ENCODE measurements at regions not wholly inside any gene's neighbourhood (a gene's known extent, or its start where the extent isn't known, plus 50 kb on each side); places are given as distances from the start of the nearest gene placed in this dataset.

DNA sequence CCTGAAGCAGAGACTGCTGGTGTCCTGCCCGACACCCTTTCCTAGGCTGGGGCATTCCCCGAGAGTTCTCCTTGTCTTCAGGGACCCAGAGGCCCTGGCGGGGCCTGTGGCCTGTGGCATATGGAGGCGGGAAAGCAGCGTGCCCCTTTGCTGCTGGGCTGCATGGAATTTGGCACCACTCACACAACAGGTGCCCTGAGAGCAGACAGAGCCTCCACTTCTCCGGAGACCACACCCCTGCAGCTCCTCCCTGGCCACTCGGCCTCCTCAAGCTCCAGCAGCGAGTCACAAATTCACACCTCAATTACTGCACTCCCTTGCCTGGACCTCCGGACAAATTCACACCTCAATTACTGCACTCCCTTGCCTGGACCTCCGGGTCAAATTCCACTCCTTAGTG, 1375.2 kb downstream of the TBC1D22A start:
- DNase-seq, result no peak

DNA sequence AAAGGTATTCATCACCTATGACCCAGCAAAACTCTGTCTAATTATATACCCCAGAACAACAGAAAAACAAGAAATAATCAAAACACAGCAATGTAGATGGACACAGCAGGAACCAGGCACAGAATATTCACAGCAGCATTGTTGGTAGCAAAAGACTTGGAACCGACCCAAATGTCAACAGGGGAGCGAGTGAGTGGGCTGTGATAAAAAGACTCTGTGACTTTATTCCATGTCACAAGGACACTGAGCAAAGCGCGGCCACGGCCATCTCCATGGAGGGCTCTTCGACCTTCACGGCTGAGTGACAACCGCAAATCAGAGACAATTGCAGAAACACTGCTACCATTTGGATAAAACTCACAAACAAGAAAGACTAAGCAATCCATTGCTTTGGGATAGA, 1373.1 kb downstream of the TBC1D22A start:
- no peak for DNase-seq

GRCh38 chr22:48125416-48125815, 1363.0 kb downstream of the TBC1D22A start:
- no peak for DNase-seq

DNA sequence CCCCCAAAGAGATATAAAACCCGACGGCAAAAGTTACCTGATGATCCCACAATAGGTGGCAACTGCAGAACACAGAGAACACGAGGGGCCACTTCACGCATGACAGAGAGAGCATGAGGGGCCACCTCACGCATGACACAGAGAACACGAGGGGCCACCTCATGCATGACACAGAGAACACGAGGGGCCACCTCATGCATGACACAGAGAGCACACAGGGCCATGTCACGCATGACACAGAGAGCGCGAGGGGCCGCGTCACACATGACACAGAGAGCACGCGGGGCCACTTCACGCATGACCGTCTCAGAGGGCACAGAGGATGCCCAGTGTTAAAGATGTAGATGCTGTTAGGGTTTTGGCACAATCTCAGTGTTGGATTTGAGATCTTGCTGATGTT, 1359.5 kb downstream of the TBC1D22A start:
- DNase-seq, result no peak

- no peak for DNase-seq
Observed at GRCh38 chr22:48118654-48119053, 1356.2 kb downstream of the TBC1D22A start.

DNA sequence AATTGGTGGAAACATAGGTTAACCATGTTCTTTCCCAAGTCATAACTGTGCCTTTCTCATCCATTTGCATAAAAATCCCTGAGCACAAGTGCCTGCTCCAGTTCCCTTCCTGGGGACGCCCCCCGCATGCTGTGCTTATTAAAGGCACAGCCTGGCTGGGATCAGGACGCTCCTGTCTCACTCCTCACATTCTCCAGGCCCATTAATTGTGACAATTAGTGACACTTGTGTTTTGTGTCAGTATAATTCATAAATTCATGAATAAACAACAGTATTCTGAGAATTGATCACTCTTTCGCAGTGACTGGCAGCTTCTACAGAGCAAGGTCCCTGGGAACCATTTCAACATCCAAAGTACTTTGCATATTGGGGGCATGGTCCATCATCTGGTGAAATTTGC, 1354.4 kb downstream of the TBC1D22A start:
- no peak for DNase-seq

- DNase-seq, result no peak
Observed at GRCh38 chr22:48112687-48113521, 1350.5 kb downstream of the TBC1D22A start.

DNA sequence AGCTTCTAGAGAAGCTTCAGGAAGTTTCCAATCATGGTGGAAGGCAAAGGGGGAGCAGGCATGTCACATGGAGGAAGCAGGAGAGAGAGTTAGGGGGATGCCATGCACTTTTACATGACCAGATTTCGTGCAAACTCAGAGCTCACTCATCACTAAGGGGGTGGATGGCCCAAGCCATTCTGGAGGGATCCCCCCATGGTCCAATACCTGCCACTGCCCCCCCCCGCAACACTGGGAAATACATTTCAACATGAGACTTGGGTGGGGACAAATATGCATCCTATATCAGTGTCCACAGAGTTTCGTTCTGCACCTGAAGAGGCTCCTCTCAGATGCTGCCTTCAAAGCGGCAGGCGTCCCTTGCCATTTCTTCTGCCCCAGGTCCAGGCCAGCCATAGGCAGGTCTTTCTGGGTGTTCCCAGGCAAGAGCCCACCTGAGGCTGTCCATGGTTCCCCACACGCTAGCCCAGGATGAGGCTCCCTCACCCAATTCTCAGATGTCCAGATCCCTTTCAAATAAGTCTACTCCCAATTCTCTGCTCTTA, 1344.3 kb downstream of the TBC1D22A start:
- no peak for DNase-seq

GRCh38 chr22:48106215-48106614, 1343.8 kb downstream of the TBC1D22A start:
- no peak for DNase-seq

GRCh38 chr22:48105259-48105658, 1342.8 kb downstream of the TBC1D22A start:
- no peak for DNase-seq

DNA sequence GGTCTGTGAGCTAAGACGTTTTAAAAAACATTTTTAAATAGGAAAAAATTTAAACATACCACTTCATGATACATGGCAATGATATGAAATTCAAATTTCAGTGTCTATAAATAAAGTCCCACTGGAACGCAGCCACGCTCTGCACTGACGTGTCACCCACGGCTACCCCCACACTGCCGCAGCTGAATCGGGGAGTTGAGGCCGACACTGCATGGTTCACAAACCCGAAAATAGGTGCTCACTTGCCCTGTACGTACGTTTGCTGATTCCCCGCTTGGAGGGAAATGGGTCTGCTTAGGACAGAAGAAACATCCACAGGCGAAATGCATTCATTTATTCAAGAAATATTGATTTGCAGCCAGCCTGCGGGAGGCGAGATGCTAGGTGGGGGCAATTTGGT, 1342.3 kb downstream of the TBC1D22A start:
- no peak for DNase-seq

DNA sequence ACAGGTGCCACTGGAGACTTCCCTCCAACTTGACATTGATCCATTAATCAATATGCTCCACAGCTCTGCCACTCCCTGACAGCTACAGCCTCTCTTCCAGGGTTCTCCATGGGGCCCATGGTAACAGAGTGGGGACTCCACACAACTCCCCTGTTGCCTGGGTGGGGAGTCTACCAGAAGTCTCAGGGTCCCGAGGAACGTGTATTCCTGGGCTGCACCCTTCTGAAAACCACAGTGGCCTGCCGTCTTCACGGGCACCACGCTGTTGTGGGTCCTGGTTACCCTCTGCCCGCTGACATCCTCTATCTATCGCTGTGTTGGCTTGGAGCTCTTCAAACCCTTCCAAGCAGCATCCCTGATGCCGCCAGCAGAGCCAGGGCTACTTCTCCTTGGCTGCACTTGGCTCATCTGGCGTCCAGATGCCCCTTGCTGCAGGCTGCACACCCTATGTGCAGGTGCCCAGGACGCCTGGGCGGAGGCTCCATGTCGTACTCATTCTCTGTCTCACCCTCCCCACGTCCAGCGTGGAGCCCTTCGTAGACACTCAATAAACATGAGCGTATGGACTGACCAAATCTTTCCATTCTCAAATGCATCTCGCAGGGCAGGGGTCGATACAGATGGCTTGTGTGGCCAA, 1341.8 kb downstream of the TBC1D22A start:
- DNase-seq, result no peak

- no peak for DNase-seq
Observed at GRCh38 chr22:48103126-48103875, 1340.9 kb downstream of the TBC1D22A start.

DNA sequence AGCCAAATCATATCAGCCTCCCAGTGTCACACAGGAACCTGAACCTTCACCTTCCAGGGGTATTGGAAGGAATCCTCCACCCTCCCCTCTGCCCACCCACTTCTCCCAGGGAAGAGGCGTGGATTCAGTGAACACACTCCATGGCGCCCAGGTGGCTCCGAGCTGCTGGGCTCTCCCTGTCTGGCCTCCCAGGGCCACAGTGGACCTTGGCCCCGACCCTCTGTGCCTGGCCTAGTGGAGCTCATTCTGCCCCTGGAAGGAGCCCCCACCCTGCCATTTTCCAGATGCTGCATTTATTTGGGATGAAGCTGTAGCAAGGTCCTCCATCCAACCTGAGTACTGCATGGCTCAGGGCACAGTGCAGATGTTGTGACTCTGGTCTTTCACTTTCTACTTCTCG, 1340.1 kb downstream of the TBC1D22A start:
- no peak for DNase-seq

DNA sequence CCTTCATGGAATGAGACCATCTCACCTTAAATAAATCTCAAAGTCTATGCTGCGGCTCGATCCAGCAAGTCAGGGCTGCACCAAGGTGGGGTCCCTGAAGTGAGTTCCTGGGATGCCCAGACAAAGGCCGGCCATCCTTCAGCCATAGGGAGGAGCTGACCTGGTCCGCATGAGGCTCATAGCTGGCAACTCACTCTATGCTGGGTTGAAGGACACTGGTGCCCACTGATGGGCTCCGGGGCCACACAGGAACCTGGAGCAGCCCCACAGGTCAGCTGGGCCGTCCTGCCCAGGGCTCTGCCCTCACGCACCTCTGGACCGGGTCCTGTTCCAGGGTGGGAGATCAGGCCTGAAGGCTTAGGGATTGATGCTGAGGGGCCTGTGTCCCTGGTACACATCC, 1339.3 kb downstream of the TBC1D22A start:
- no peak for DNase-seq

- DNase-seq, result no peak
Observed at GRCh38 chr22:48100685-48101417, 1338.4 kb downstream of the TBC1D22A start.

- DNase-seq, result no peak
Observed at GRCh38 chr22:48099671-48100070, 1337.2 kb downstream of the TBC1D22A start.

GRCh38 chr22:48099251-48099650, 1336.8 kb downstream of the TBC1D22A start:
- DNase-seq, result no peak

GRCh38 chr22:48098921-48099245, 1336.4 kb downstream of the TBC1D22A start:
- DNase-seq, result no peak

DNA sequence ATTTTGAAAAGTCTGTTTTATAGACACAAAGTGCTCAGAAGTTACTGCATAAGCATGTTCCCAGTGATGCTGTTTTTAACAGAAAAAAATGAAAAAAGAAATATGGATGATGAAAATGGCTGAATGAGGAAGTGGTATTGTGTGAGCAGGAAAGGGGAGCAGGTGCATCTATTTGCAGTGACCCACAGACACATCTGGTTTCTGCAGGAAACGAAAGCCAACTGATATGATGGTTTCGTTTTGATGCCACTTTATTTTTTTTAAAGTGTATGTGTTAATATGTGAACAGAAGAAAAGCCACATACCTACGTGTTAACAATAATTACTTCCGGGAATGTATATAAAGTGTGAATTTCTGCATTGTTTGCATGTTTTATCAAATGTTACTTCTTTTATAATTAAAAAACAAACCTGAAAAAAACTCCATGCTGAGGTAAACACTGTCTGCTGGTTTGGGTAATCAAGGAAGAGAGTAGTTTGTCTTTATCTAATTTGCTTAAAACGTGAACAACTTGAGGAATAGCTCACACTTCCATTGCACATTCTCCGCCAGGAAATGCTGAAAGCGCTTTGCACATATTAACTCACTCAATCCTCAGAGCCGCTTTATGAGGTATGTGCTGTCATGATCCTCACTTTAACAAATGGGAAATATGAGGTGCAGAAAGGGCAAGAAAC, 1335.9 kb downstream of the TBC1D22A start:
- DNase-seq, result no peak

DNA sequence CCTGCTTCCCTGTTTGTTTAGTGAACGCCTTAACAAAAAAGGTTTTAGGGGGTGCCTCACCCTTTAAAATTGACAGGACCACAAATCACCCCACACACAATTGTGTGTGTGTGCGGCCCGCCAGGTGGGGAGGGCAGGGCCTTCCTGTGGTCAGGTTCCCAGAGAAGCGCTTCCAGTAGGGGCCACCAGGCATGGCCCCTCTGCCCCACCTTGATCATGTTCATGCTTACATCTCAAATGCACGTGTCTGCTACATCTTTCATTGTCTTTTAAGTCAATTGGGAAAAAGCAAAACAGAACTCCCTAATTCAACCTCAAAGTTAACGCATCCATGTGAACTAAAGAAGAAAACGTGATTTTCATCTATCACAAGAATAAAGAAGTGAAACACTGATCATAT, 1335.3 kb downstream of the TBC1D22A start:
- DNase-seq, result no peak
